Mucosa of stomach (tissue), 1 donor: ENCODE measurements at regions not wholly inside any gene's neighbourhood (a gene's known extent, or its start where the extent isn't known, plus 50 kb on each side); places are given as distances from the start of the nearest gene placed in this dataset.

Experiments used
- H3K27me3 ChIP-seq: one replicate; pipeline ENCODE4 v1.7.0; 2013; ENCODE audit warnings: mild to moderate bottlenecking, low read length; ENCODE audit not compliant: control insufficient read depth, insufficient read depth
- H3K36me3 ChIP-seq: one replicate; pipeline ENCODE4 v1.7.0; 2013; ENCODE audit warnings: low read length; ENCODE audit not compliant: control insufficient read depth, insufficient read depth
- H3K4me1 ChIP-seq: one replicate; pipeline ENCODE4 v1.7.0; 2013; ENCODE audit warnings: mild to moderate bottlenecking, low read length; ENCODE audit not compliant: control insufficient read depth, insufficient read depth
- H3K4me3 ChIP-seq: one replicate; pipeline ENCODE4 v1.7.0; 2013; ENCODE audit warnings: low read length
- H3K9ac ChIP-seq: one replicate; pipeline ENCODE4 v1.7.0; 2013; ENCODE audit warnings: mild to moderate bottlenecking, low read length, moderate library complexity
- H3K9me3 ChIP-seq: one replicate; pipeline ENCODE4 v1.7.0; 2013; ENCODE audit warnings: mild to moderate bottlenecking, low read length, moderate library complexity; ENCODE audit not compliant: control insufficient read depth
- donor health status: Pancreatic carcinoma.

GRCh38 chr2:220614064-220614463 is 958.0 kb downstream of the EPHA4 start:
- Histone ChIP-seq H3K9ac (no peak overlapping the region), H3K36me3 (no peaks in the 10 kb centered on the region), H3K9me3 (no peaks in the 10 kb centered on the region), H3K4me3 (no peak overlapping the region), H3K4me1 (no peaks in the 10 kb centered on the region), H3K27me3 (no peaks in the 10 kb centered on the region)

DNA sequence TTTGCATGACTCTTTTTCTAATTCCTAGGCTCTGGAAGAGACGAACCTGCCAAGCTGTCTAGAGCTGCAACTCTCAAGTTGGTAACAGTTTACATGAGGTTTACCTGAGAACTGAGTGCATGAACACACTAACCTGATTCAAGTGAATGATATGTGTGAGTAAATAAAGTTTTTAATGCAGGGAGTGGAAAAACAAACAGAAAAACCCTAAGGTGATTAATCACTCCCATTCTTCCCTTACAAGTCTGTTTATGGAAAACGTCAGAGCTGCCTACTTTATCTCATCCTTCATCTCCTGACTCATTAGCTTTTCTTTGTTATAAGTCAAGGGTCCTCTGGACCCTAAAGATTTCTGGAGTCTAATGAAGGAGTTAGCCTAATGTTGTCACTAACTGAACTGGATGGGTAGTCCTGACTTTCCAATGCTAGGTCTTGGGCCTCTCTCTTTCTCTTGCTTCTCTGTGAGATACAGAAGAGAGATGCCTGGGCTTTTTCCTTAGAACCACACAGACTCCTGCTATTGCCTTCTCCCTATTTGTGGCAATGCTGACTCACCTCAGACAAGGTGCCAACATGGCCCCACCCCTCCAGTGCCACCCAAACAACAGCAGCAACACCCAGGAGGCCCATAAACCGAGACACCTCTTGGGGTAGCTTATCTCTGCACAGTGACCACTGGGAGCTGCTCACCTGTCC is 952.4 kb downstream of the EPHA4 start:
- Histone ChIP-seq H3K9ac (no peak overlapping the region), H3K4me3 (no peak overlapping the region), H3K4me1 (peaks cover 4% of the 10 kb centered on the region), H3K9me3 (no peaks in the 10 kb centered on the region), H3K36me3 (no peaks in the 10 kb centered on the region), H3K27me3 (no peaks in the 10 kb centered on the region)

DNA sequence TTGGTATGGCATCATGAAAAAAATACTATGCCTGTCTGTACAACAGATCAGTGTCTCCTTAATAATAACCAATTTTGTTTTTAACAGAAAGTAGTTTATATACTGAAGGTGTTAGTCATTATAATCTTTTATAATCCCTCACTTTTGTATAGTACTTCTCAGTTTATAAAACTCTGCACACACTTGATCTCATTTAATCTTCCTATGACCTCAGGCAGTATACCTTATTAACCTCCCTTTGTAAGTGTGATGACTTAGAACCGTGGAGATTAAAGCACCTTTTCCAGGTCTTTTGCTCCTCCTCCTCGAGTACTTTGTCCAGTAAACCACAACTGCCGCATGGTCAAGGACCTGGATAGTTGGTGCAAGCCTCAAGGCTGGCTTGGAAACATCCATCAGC is 945.5 kb downstream of the EPHA4 start:
- Histone ChIP-seq H3K4me1 (no peaks in the 10 kb centered on the region), H3K9ac (no peak overlapping the region), H3K36me3 (no peaks in the 10 kb centered on the region), H3K27me3 (no peaks in the 10 kb centered on the region), H3K9me3 (no peaks in the 10 kb centered on the region), H3K4me3 (no peak overlapping the region)

DNA sequence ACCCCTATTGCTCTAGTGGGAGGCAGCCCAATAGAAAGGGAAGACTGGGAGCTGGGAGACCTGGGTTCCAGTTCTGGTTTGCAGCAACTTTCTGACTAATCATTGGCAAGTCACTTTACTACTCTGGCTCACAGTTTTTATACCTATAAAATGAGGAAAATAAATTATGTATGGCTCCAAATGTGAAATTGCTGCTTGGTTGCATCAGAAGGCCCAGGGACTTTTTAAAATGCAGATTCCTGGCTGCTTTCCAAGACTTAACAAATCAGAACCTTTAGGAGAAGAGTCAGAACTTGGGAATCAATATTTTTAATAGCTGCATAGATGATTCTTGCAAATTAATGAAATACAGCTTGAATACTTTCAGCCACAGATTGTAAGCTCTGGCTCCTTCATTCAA is 943.9 kb downstream of the EPHA4 start:
- H3K36me3 ChIP-seq, result no peaks in the 10 kb centered on the region
- no peaks in the 10 kb centered on the region for H3K9me3 ChIP-seq
- no peaks in the 10 kb centered on the region for H3K4me1 ChIP-seq
- H3K4me3 ChIP-seq, result no peak overlapping the region
- H3K9ac ChIP-seq, result no peak overlapping the region
- no peaks in the 10 kb centered on the region for H3K27me3 ChIP-seq

DNA sequence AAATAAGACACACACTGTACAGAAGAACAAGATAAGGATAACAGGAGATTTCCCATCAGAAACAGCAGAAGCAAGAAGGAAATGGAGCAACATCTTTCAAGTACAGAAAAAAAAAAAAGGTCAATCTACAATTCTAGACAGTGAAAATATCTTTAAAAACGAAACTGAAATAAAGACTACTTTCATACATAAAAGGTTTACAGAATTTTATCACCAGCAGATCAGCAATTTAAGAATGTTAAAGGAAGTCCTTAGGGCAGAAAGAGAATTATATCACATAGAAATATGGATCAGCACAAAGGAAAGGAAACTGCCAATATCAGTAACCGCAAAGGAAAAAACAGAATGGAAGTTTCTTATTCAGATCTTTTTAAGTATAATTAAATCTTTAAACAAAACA is 931.0 kb downstream of the EPHA4 start:
- H3K9ac ChIP-seq, result no peak overlapping the region
- H3K4me1 ChIP-seq, result no peaks in the 10 kb centered on the region
- H3K9me3 ChIP-seq, result no peaks in the 10 kb centered on the region
- H3K27me3 ChIP-seq, result peaks cover 3% of the 10 kb centered on the region
- H3K36me3 ChIP-seq, result no peaks in the 10 kb centered on the region
- no peak overlapping the region for H3K4me3 ChIP-seq

GRCh38 chr2:220646424-220646823 is 925.7 kb downstream of the EPHA4 start:
- Histone ChIP-seq H3K4me3 (no peak overlapping the region), H3K4me1 (no peaks in the 10 kb centered on the region), H3K9ac (no peak overlapping the region), H3K9me3 (no peaks in the 10 kb centered on the region), H3K36me3 (no peaks in the 10 kb centered on the region), H3K27me3 (no peaks in the 10 kb centered on the region)

GRCh38 chr2:220648628-220649027 is 923.5 kb downstream of the EPHA4 start:
- Histone ChIP-seq H3K27me3 (no peaks in the 10 kb centered on the region), H3K9me3 (no peaks in the 10 kb centered on the region), H3K4me3 (no peak overlapping the region), H3K4me1 (no peaks in the 10 kb centered on the region), H3K36me3 (no peaks in the 10 kb centered on the region), H3K9ac (no peak overlapping the region)

GRCh38 chr2:220653776-220654175 is 918.3 kb downstream of the EPHA4 start:
- Histone ChIP-seq H3K27me3 (no peaks in the 10 kb centered on the region), H3K4me1 (no peaks in the 10 kb centered on the region), H3K4me3 (no peak overlapping the region), H3K9me3 (no peaks in the 10 kb centered on the region), H3K36me3 (no peaks in the 10 kb centered on the region), H3K9ac (no peak overlapping the region)

DNA sequence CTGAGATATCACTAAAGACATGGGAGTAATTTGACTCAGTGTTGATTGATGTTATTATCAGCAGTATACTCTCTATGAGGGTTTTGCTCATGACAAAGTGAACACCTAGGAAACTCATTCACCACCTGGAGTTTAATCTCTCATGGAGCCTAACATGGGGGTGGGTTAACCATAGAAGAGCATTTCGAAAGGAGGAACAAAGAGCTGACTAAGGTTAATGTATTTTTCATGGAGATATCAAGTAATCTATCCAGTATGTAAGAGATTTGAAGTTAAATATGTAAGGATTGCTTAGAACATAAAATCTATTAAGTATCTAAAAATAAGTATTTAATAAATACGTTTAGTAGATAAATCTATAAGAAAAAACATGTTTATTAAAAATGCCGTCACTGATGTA is 917.8 kb downstream of the EPHA4 start:
- Histone ChIP-seq H3K36me3 (no peaks in the 10 kb centered on the region), H3K4me1 (no peaks in the 10 kb centered on the region), H3K9me3 (no peaks in the 10 kb centered on the region), H3K27me3 (no peaks in the 10 kb centered on the region), H3K9ac (no peak overlapping the region), H3K4me3 (no peak overlapping the region)

GRCh38 chr2:220660277-220661145 is 911.6 kb downstream of the EPHA4 start:
- Histone ChIP-seq H3K9me3 (no peaks in the 10 kb centered on the region), H3K27me3 (no peaks in the 10 kb centered on the region), H3K36me3 (no peaks in the 10 kb centered on the region), H3K9ac (no peak overlapping the region), H3K4me1 (no peaks in the 10 kb centered on the region), H3K4me3 (no peak overlapping the region)

- H3K4me3 ChIP-seq, result no peak overlapping the region
- H3K4me1 ChIP-seq, result no peaks in the 10 kb centered on the region
Observed at GRCh38 chr2:220662431-220662830, 909.7 kb downstream of the EPHA4 start.

GRCh38 chr2:220663065-220663464 is 909.0 kb downstream of the EPHA4 start:
- no peaks in the 10 kb centered on the region for H3K36me3 ChIP-seq
- no peaks in the 10 kb centered on the region for H3K9me3 ChIP-seq
- no peak overlapping the region for H3K4me3 ChIP-seq
- no peaks in the 10 kb centered on the region for H3K4me1 ChIP-seq
- no peaks in the 10 kb centered on the region for H3K27me3 ChIP-seq
- no peak overlapping the region for H3K9ac ChIP-seq

More at GRCh38 chr2:220662431-220662830, 909.7 kb downstream of the EPHA4 start:
- no peaks in the 10 kb centered on the region for H3K9me3 ChIP-seq
- H3K36me3 ChIP-seq, result no peaks in the 10 kb centered on the region
- H3K27me3 ChIP-seq, result no peaks in the 10 kb centered on the region
- H3K9ac ChIP-seq, result no peak overlapping the region
